Smooth muscle cell (in vitro differentiated cells): ENCODE measurements at regions not wholly inside any gene's neighbourhood (a gene's known extent, or its start where the extent isn't known, plus 50 kb on each side); places are given as distances from the start of the nearest gene placed in this dataset.

Source experiments
- DNase-seq: peaks from one replicate; lab custom pipeline; 2025; ENCODE audit not compliant: unreplicated experiment; lab: John Stamatoyannopoulos, UW
- H2AFZ ChIP-seq: fragments of 200-600 bp; sonication (generic); 2 replicates; pipeline ENCODE4 v1.6.0; 2016; ENCODE audit warnings: antibody characterized with exemption, low read depth, mild to moderate bottlenecking
- H3F3A ChIP-seq: fragments of 200-600 bp; sonication (generic); 2 replicates; pipeline ENCODE4 v1.6.0; 2017; ENCODE audit warnings: antibody characterized with exemption, low read depth
- H3K27ac ChIP-seq: fragments of 200-600 bp; sonication (generic); 2 replicates; pipeline ENCODE4 v1.5.1; 2016; ENCODE audit warnings: low read depth, mild to moderate bottlenecking
- H3K27me3 ChIP-seq: fragments of 200-600 bp; sonication (generic); 2 replicates; pipeline ENCODE4 v1.6.1; 2016; ENCODE audit warnings: low read depth, mild to moderate bottlenecking
- H3K36me3 ChIP-seq: fragments of 200-600 bp; sonication (generic); 2 replicates; pipeline ENCODE4 v1.5.1; 2016; ENCODE audit warnings: low read depth
- H3K4me1 ChIP-seq: fragments of 200-600 bp; sonication (generic); 2 replicates; pipeline ENCODE4 v1.5.1; 2016; ENCODE audit warnings: low read depth
- H3K4me2 ChIP-seq: fragments of 200-600 bp; sonication (generic); 2 replicates; pipeline ENCODE4 v1.6.0; 2016; ENCODE audit warnings: mild to moderate bottlenecking
- H3K4me3 ChIP-seq: fragments of 200-600 bp; sonication (generic); 2 replicates; pipeline ENCODE4 v1.5.1; 2016; ENCODE audit warnings: mild to moderate bottlenecking
- H3K79me2 ChIP-seq: fragments of 200-600 bp; sonication (generic); 2 replicates; pipeline ENCODE4 v1.6.0; 2016; ENCODE audit warnings: low read depth, mild to moderate bottlenecking
- H3K9ac ChIP-seq: fragments of 200-600 bp; sonication (generic); 2 replicates; pipeline ENCODE4 v1.6.0; 2016; ENCODE audit warnings: low read depth
- H3K9me3 ChIP-seq: fragments of 200-600 bp; sonication (generic); replicated peaks from 2 replicates; pipeline ENCODE4 v1.5.1; 2016; ENCODE audit warnings: low read depth
- H4K20me1 ChIP-seq: fragments of 200-600 bp; sonication (generic); 2 replicates; pipeline ENCODE4 v1.6.0; 2016; ENCODE audit warnings: low read depth
- WGBS: methylation state at CpG from one replicate; pipeline ENCODE4 v1.1.7; 2016; ENCODE audit warnings: low lambda C conversion rate; 5-methylcytosine and 5-hydroxymethylcytosine counted together
- TF ChIP-seq, protein P1 (sequence below): fragments of 200-600 bp; sonication (generic); IDR thresholded peaks from 2 replicates; pipeline ENCODE4 v1.5.1; 2017; ENCODE audit warnings: borderline replicate concordance, mild to moderate bottlenecking, antibody characterized with exemption; ENCODE audit not compliant: insufficient read depth, poor library complexity, severe bottlenecking

DNA sequence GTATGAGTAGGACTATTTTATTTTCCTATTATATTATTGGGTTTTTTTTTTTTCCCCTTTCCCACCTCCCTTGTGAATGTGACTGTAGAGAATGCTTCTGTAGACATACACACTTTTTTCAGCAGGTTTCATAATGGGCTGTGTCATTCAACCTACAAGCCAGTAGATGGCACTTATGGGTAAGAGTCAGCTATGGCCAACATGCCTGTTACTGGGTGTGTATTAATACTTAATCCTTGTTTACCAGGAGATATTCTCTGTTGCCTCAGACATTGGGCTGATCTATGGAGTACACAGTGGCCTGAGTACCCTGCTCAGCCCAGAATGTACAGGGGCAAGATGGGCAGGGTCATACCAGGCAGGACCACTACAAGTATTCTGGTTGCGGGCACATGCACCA, 382.5 kb downstream of the EPHA7 start:
- Histone ChIP-seq H3K4me2 (no peak overlapping the region), H3K4me3 (no peak overlapping the region), H3K9me3 (peaks cover 4% of the 10 kb centered on the region), H3K79me2 (no peaks in the 10 kb centered on the region), H2AFZ (no peak overlapping the region), H3K4me1 (no peaks in the 10 kb centered on the region), H3K36me3 (no peaks in the 10 kb centered on the region), H3K27ac (no peak overlapping the region), H4K20me1 (no peaks in the 10 kb centered on the region), H3K9ac (no peak overlapping the region), H3F3A (no peaks in the 10 kb centered on the region), H3K27me3 (no peaks in the 10 kb centered on the region)
- 100% methylated on average over 1 of the region's 1 CpG for WGBS
- TF ChIP-seq, protein P1, sequence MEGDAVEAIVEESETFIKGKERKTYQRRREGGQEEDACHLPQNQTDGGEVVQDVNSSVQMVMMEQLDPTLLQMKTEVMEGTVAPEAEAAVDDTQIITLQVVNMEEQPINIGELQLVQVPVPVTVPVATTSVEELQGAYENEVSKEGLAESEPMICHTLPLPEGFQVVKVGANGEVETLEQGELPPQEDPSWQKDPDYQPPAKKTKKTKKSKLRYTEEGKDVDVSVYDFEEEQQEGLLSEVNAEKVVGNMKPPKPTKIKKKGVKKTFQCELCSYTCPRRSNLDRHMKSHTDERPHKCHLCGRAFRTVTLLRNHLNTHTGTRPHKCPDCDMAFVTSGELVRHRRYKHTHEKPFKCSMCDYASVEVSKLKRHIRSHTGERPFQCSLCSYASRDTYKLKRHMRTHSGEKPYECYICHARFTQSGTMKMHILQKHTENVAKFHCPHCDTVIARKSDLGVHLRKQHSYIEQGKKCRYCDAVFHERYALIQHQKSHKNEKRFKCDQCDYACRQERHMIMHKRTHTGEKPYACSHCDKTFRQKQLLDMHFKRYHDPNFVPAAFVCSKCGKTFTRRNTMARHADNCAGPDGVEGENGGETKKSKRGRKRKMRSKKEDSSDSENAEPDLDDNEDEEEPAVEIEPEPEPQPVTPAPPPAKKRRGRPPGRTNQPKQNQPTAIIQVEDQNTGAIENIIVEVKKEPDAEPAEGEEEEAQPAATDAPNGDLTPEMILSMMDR: peak; percentile 9
- DNase-seq: no peak

DNA sequence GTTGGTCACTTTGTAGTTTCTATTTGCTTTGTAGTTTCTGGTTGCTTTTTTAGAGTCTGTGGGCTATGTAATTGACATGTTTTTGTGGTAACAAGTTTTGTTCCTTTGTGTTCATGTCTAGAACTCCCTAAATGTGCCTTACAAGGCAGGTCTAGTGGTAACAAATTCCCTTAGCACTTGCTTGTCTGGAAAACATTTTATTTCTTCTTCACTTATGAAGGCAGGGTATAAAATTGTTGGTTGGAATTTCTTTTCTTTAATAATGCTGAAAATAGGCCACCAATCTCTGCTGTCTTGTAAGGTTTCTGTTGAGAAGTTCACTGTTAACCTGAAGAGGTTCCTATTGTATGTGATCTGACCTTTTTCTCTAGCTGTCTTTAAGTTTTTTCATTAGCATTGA, 383.6 kb downstream of the EPHA7 start:
- Histone ChIP-seq H3K27ac (no peak overlapping the region), H3K79me2 (no peaks in the 10 kb centered on the region), H3K4me3 (no peak overlapping the region), H3K36me3 (no peaks in the 10 kb centered on the region), H3F3A (no peaks in the 10 kb centered on the region), H3K9me3 (peaks cover 4% of the 10 kb centered on the region), H3K4me2 (no peak overlapping the region), H3K9ac (no peak overlapping the region), H3K27me3 (no peaks in the 10 kb centered on the region), H2AFZ (no peak overlapping the region), H4K20me1 (no peaks in the 10 kb centered on the region), H3K4me1 (no peaks in the 10 kb centered on the region)
- TF ChIP-seq, protein P1: no peak
- no peak for DNase-seq

DNA sequence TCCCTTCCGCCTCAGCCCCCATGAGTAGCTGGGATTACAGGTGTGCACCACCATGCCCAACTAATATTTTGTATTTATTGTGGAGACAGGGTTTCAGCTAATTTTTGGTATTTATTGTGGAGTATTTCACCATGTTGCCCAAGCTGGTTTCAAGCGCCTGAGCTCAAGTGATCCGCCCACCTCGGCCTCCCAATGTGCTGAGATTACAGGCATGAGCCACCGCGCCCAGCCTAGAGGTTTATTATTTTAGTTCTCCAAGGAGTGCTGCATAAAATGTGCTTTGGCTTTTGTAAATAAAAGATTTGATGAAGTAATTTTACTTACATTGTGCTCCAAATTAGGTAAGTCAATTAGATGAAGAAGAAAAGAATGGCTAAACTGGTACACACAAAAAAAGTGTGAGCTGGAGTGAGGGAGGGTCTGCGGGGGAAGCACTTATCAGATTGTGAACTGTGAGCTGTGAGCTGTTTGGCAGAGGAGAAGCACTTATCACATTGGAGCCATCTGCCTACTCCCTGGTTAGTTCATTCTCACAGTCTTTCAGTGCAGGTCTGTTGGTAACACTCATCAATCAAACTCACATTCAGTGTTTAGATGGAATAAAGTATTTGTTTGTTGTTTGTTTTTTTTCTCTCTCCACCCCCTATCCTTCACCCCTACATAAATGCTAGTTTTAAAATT, 398.0 kb downstream of the EPHA7 start:
- Histone ChIP-seq H4K20me1 (no peaks in the 10 kb centered on the region), H3K9me3 (peaks cover 3% of the 10 kb centered on the region), H3K36me3 (no peaks in the 10 kb centered on the region), H3K27ac (no peak overlapping the region), H3F3A (no peaks in the 10 kb centered on the region), H3K4me3 (no peak overlapping the region), H3K27me3 (no peaks in the 10 kb centered on the region), H3K4me1 (no peaks in the 10 kb centered on the region), H2AFZ (no peak overlapping the region), H3K79me2 (no peaks in the 10 kb centered on the region), H3K9ac (no peak overlapping the region), H3K4me2 (no peak overlapping the region)
- 74% methylated on average over 7 of the region's 7 CpGs for WGBS
- TF ChIP-seq, protein P1: no peak
- DNase-seq: no peak

DNA sequence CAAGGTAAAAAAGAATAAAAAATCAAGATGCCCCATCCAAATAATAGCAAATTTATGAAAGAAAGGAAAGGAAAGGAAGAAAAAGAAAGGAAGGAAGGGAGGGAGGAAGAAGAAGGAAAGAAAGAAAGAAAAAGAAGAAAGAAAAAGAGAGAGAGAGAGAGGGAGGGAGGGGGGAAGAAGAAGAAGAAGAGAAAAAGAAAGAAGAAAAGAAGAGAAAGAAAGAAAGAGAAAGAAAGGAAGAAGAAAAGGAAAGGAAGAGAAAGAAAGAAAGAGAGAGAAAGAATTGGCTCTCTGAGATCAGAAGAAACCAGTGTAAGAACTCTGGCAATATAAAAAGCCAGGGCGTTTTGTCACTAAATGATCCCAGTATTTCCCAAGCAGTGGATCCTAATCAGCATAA, 401.7 kb downstream of the EPHA7 start:
- Histone ChIP-seq H2AFZ (no peak overlapping the region), H3K79me2 (no peaks in the 10 kb centered on the region), H3K4me1 (no peaks in the 10 kb centered on the region), H3K9me3 (no peaks in the 10 kb centered on the region), H3F3A (no peaks in the 10 kb centered on the region), H3K4me3 (no peak overlapping the region), H3K27me3 (no peaks in the 10 kb centered on the region), H3K4me2 (no peak overlapping the region), H3K27ac (no peak overlapping the region), H4K20me1 (no peaks in the 10 kb centered on the region), H3K36me3 (no peaks in the 10 kb centered on the region), H3K9ac (no peak overlapping the region)
- no peak for DNase-seq
- TF ChIP-seq, protein P1: no peak
- WGBS: 97% methylated on average over 1 of the region's 1 CpG
